ENCODE measurements at regions not wholly inside any gene's neighbourhood (a gene's known extent, or its start where the extent isn't known, plus 50 kb on each side); places are given as distances from the start of the nearest gene placed in this dataset.

- no peak overlapping the region for H3K4me3 Mint-ChIP-seq
- H3K27ac Mint-ChIP-seq = no peak overlapping the region
- no peaks in the 10 kb centered on the region for H3K36me3 Mint-ChIP-seq (ENCODE audit: low read depth)
- no peak for TF ChIP-seq CTCF (IDR thresholded peaks at IDR 0.05)
- no peak for DNase-seq
- no peaks in the 10 kb centered on the region for H3K27me3 Mint-ChIP-seq (ENCODE audit: low read depth, poor library complexity)
- H3K9me3 Mint-ChIP-seq = peaks cover 12% of the 10 kb centered on the region
- H3K4me1 Mint-ChIP-seq = no peaks in the 10 kb centered on the region
These were observed 1104.8 kb upstream of the COX7C start for GRCh38 chr5:85512896-85513295.

- no peaks in the 10 kb centered on the region for H3K9me3 Mint-ChIP-seq
- no peak for TF ChIP-seq CTCF (IDR thresholded peaks at IDR 0.05)
- no peaks in the 10 kb centered on the region for H3K4me1 Mint-ChIP-seq
- H3K36me3 Mint-ChIP-seq (ENCODE audit: low read depth) = no peaks in the 10 kb centered on the region
- no peaks in the 10 kb centered on the region for H3K27me3 Mint-ChIP-seq (ENCODE audit: low read depth, poor library complexity)
- H3K27ac Mint-ChIP-seq = no peak overlapping the region
- DNase-seq = no peak
- H3K4me3 Mint-ChIP-seq = no peak overlapping the region
These were observed 1102.2 kb upstream of the COX7C start for GRCh38 chr5:85515588-85515987.

- Mint-ChIP-seq H3K36me3 (ENCODE audit: low read depth) (no peaks in the 10 kb centered on the region), H3K27me3 (ENCODE audit: low read depth, poor library complexity) (no peaks in the 10 kb centered on the region), H3K9me3 (no peaks in the 10 kb centered on the region), H3K4me1 (no peaks in the 10 kb centered on the region), H3K4me3 (no peak overlapping the region), H3K27ac (no peak overlapping the region)
- no peak for TF ChIP-seq CTCF (IDR thresholded peaks at IDR 0.05)
- no peak for DNase-seq
These were observed 1100.4 kb upstream of the COX7C start for GRCh38 chr5:85517386-85517785.

- no peak for TF ChIP-seq CTCF (IDR thresholded peaks at IDR 0.05)
- no peak for DNase-seq
- no peak overlapping the region for H3K4me3 Mint-ChIP-seq
- H3K4me1 Mint-ChIP-seq = no peaks in the 10 kb centered on the region
- H3K27me3 Mint-ChIP-seq (ENCODE audit: low read depth, poor library complexity) = no peaks in the 10 kb centered on the region
- no peaks in the 10 kb centered on the region for H3K36me3 Mint-ChIP-seq (ENCODE audit: low read depth)
- H3K9me3 Mint-ChIP-seq = no peaks in the 10 kb centered on the region
- H3K27ac Mint-ChIP-seq = no peak overlapping the region
These were observed 1084.2 kb upstream of the COX7C start for GRCh38 chr5:85533341-85534047.

- H3K9me3 Mint-ChIP-seq = no peaks in the 10 kb centered on the region
- no peaks in the 10 kb centered on the region for H3K27me3 Mint-ChIP-seq (ENCODE audit: low read depth, poor library complexity)
- DNase-seq = no peak
- TF ChIP-seq CTCF (IDR thresholded peaks at IDR 0.05) = no peak
- no peaks in the 10 kb centered on the region for H3K36me3 Mint-ChIP-seq (ENCODE audit: low read depth)
- no peaks in the 10 kb centered on the region for H3K4me1 Mint-ChIP-seq
- no peak overlapping the region for H3K27ac Mint-ChIP-seq
- H3K4me3 Mint-ChIP-seq = no peak overlapping the region
These were observed 1079.4 kb upstream of the COX7C start for GRCh38 chr5:85538362-85538761.

GRCh38 chr5:85545129-85545528 lies 1072.6 kb upstream of the COX7C start:
- Mint-ChIP-seq H3K27ac (no peak overlapping the region), H3K36me3 (ENCODE audit: low read depth) (no peaks in the 10 kb centered on the region), H3K27me3 (ENCODE audit: low read depth, poor library complexity) (peaks cover 5% of the 10 kb centered on the region), H3K9me3 (peaks cover 6% of the 10 kb centered on the region), H3K4me1 (no peaks in the 10 kb centered on the region), H3K4me3 (no peak overlapping the region)
- no peak for DNase-seq
- TF ChIP-seq CTCF (IDR thresholded peaks at IDR 0.05) = no peak
